H9 (cell line): ENCODE measurements at regions not wholly inside any gene's neighbourhood (a gene's known extent, or its start where the extent isn't known, plus 50 kb on each side); places are given as distances from the start of the nearest gene placed in this dataset.

Experiments used
- DNase-seq: peaks from one replicate; pipeline ENCODE4 v3.0.0-alpha.2; 2017
- H2AFZ ChIP-seq: one replicate; pipeline ENCODE4 v1.6.1; 2013; ENCODE audit warnings: mild to moderate bottlenecking, low read length, control low read depth, moderate library complexity
- H2AK5ac ChIP-seq: 2 replicates; pipeline ENCODE4 v1.6.1; 2013; ENCODE audit warnings: low read length, control low read depth, mixed read lengths; ENCODE audit not compliant: insufficient read length
- H2BK120ac ChIP-seq: one replicate; pipeline ENCODE4 v1.6.1; 2013; ENCODE audit warnings: low read depth, mild to moderate bottlenecking, low read length, control low read depth, inconsistent platforms; ENCODE audit not compliant: poor library complexity, severe bottlenecking
- H2BK12ac ChIP-seq: 2 replicates; pipeline ENCODE4 v1.6.1; 2013; ENCODE audit warnings: low read length, control low read depth, mixed read lengths, low read depth; ENCODE audit not compliant: insufficient read length
- H2BK15ac ChIP-seq: 2 replicates; pipeline ENCODE4 v1.6.1; 2013; ENCODE audit warnings: low read depth, low read length, control low read depth
- H2BK20ac ChIP-seq: one replicate; pipeline ENCODE4 v1.6.1; 2013; ENCODE audit warnings: low read depth, mild to moderate bottlenecking, low read length, control low read depth, inconsistent platforms; ENCODE audit not compliant: poor library complexity, severe bottlenecking
- H2BK5ac ChIP-seq: 2 replicates; pipeline ENCODE4 v1.6.1; 2013; ENCODE audit warnings: low read length, control low read depth, mixed read lengths; ENCODE audit not compliant: insufficient read length
- H3K14ac ChIP-seq: 2 replicates; pipeline ENCODE4 v1.6.1; 2013; ENCODE audit warnings: low read length, control low read depth; ENCODE audit not compliant: insufficient read depth
- H3K18ac ChIP-seq: 2 replicates; pipeline ENCODE4 v1.6.1; 2013; ENCODE audit warnings: low read depth, mild to moderate bottlenecking, mixed read lengths, low read length, control low read depth; ENCODE audit not compliant: insufficient read length
- H3K23ac ChIP-seq: 2 replicates; pipeline ENCODE4 v1.6.1; 2013; ENCODE audit warnings: low read length, control low read depth, mixed read lengths, low read depth; ENCODE audit not compliant: insufficient read length
- H3K23me2 ChIP-seq: 2 replicates; pipeline ENCODE4 v1.6.1; 2013; ENCODE audit warnings: low read depth, mild to moderate bottlenecking, mixed read lengths, low read length, control low read depth; ENCODE audit not compliant: insufficient read length, poor library complexity, severe bottlenecking
- H3K27ac ChIP-seq: 2 replicates; pipeline ENCODE4 v1.5.1; 2013; ENCODE audit warnings: low read length, control low read depth, mixed read lengths, low read depth; ENCODE audit not compliant: insufficient read length
- H3K27me3 ChIP-seq: 2 replicates; pipeline ENCODE4 v1.6.1; 2013; ENCODE audit warnings: low read length, control low read depth, inconsistent platforms; ENCODE audit not compliant: insufficient read depth
- H3K4ac ChIP-seq: 2 replicates; pipeline ENCODE4 v1.6.1; 2013; ENCODE audit warnings: low read depth, mild to moderate bottlenecking, control low read depth, inconsistent platforms, low read length, moderate library complexity
- H3K4me1 ChIP-seq: 2 replicates; pipeline ENCODE4 v1.6.1; 2013; ENCODE audit warnings: low read length, control low read depth, inconsistent platforms; ENCODE audit not compliant: insufficient read depth
- H3K4me2 ChIP-seq: 2 replicates; pipeline ENCODE4 v1.6.1; 2013; ENCODE audit warnings: low read length, control low read depth, mixed read lengths; ENCODE audit not compliant: insufficient read length, insufficient read depth
- H3K56ac ChIP-seq: 2 replicates; pipeline ENCODE4 v1.6.1; 2013; ENCODE audit warnings: low read depth, mild to moderate bottlenecking, mixed read lengths, low read length, control low read depth; ENCODE audit not compliant: insufficient read length
- H3K79me1 ChIP-seq: 2 replicates; pipeline ENCODE4 v1.6.1; 2013; ENCODE audit warnings: low read depth, mild to moderate bottlenecking, moderate library complexity, low read length, control low read depth, inconsistent platforms; ENCODE audit not compliant: insufficient read depth, poor library complexity, severe bottlenecking
- H3K79me2 ChIP-seq: 2 replicates; pipeline ENCODE4 v1.6.1; 2013; ENCODE audit warnings: low read length, control low read depth, inconsistent platforms; ENCODE audit not compliant: insufficient read depth
- H3K9ac ChIP-seq: 2 replicates; pipeline ENCODE4 v1.6.1; 2013; ENCODE audit warnings: low read length, control low read depth, mixed read lengths; ENCODE audit not compliant: insufficient read length; ENCODE audit errors: extremely low read depth
- H3K9me3 ChIP-seq: one replicate; pipeline ENCODE4 v1.6.1; 2013; ENCODE audit warnings: low read depth, low read length, inconsistent platforms; ENCODE audit not compliant: control insufficient read depth
- H3T11ph ChIP-seq: one replicate; pipeline ENCODE4 v1.6.1; 2013; ENCODE audit warnings: mild to moderate bottlenecking, low read length, control low read depth, inconsistent platforms
- H4K20me1 ChIP-seq: one replicate; pipeline ENCODE4 v1.6.1; 2013; ENCODE audit not compliant: control insufficient read depth, insufficient read length, insufficient read depth
- H4K5ac ChIP-seq: 2 replicates; pipeline ENCODE4 v1.6.1; 2013; ENCODE audit warnings: low read depth, mild to moderate bottlenecking, mixed read lengths, low read length, control low read depth; ENCODE audit not compliant: insufficient read length
- H4K8ac ChIP-seq: replicated peaks from 2 replicates; pipeline ENCODE4 v1.6.1; 2013; ENCODE audit warnings: low read length, control low read depth, mixed read lengths, low read depth; ENCODE audit not compliant: insufficient read length
- H4K91ac ChIP-seq: 2 replicates; pipeline ENCODE4 v1.6.1; 2013; ENCODE audit warnings: low read depth, mild to moderate bottlenecking, moderate library complexity, mixed read lengths, low read length, control low read depth; ENCODE audit not compliant: insufficient read length
- H3K27ac Mint-ChIP-seq, 3 experiments: 2 replicates in 2 of 3; 3 replicates in 1 of 3; pipeline ENCODE4 v1.8.0; 2020 to 2021; ENCODE audit warnings: mixed read lengths in 3 of 3, mild to moderate bottlenecking in 1 of 3, moderate library complexity in 1 of 3
- H3K27me3 Mint-ChIP-seq: 2 replicates; pipeline ENCODE4 v1.8.0; 2021; ENCODE audit warnings: low read depth, mild to moderate bottlenecking, moderate library complexity, mixed read lengths
- H3K36me3 Mint-ChIP-seq, 3 experiments: 2 replicates in 2 of 3; 3 replicates in 1 of 3; pipeline ENCODE4 v1.8.0; 2020 to 2021; ENCODE audit warnings: low read depth in 3 of 3, mixed read lengths in 3 of 3; ENCODE audit not compliant: insufficient read depth in 1 of 3
- H3K4me1 Mint-ChIP-seq, 2 experiments: 2 replicates each; pipeline ENCODE4 v1.8.0; 2020; ENCODE audit warnings: mixed read lengths in 2 of 2
- H3K4me3 Mint-ChIP-seq, 2 experiments: 2 replicates in 1 of 2; 3 replicates in 1 of 2; pipeline ENCODE4 v1.8.0; 2020 to 2021; ENCODE audit warnings: mild to moderate bottlenecking in 2 of 2, mixed read lengths in 2 of 2, moderate library complexity in 1 of 2
- H3K9me3 Mint-ChIP-seq, 2 experiments: 2 replicates in 1 of 2; 3 replicates in 1 of 2; pipeline ENCODE4 v1.8.0; 2020; ENCODE audit warnings: mild to moderate bottlenecking in 2 of 2, mixed read lengths in 2 of 2, moderate library complexity in 1 of 2
- CTCF ChIP-seq: fragments of 200-600 bp; sonication (generic); conservative IDR thresholded peaks from 3 replicates; pipeline ENCODE4 v1.8.0; 2021; ENCODE audit warnings: antibody characterized with exemption, mild to moderate bottlenecking
- WGBS: extraction: QIAGEN DNeasy Blood & Tissue Kit; methylation state at CpG from one replicate; pipeline ENCODE4 v1.1.7; 2013; ENCODE audit warnings: missing lambda C conversion rate, low lambda C conversion rate, mixed read lengths; ENCODE audit not compliant: insufficient read length; ENCODE audit errors: extremely low coverage; 5-methylcytosine and 5-hydroxymethylcytosine counted together

- Histone ChIP-seq H3K9ac (no peak overlapping the region), H4K91ac (no peak overlapping the region), H4K8ac (no peak overlapping the region), H3K79me2 (no peaks in the 10 kb centered on the region), H3K14ac (no peak overlapping the region), H4K20me1 (no peaks in the 10 kb centered on the region), H3K79me1 (no peaks in the 10 kb centered on the region), H3K27ac (no peak overlapping the region), H2BK120ac (no peak overlapping the region), H3K4ac (no peak overlapping the region), H3K27me3 (no peaks in the 10 kb centered on the region), H2BK20ac (no peak overlapping the region), H2AFZ (no peak overlapping the region), H4K5ac (no peak overlapping the region), H3K9me3 (no peaks in the 10 kb centered on the region), H2BK12ac (no peak overlapping the region), H3T11ph (no peak overlapping the region), H2BK5ac (no peak overlapping the region), H3K23me2 (no peaks in the 10 kb centered on the region), H3K4me1 (peaks cover 3% of the 10 kb centered on the region; the same call in 1 of the 2 replicates), H3K18ac (peak overlapping the region; percentile 37), H3K23ac (no peak overlapping the region), H3K56ac (no peak overlapping the region), H2BK15ac (no peak overlapping the region), H3K4me2 (no peak overlapping the region), H2AK5ac (no peak overlapping the region)
- Mint-ChIP-seq H3K4me1 (peaks cover 29 to 49% of the 10 kb centered on the region in 2 experiments), H3K27ac (peak overlapping the region in 1 of 3 experiments; percentile 43; a peak in 1 of 7 replicates), H3K36me3 (no peaks in the 10 kb centered on the region), H3K4me3 (peak overlapping the region in 1 of 2 experiments; percentile 30; a peak in 1 of 5 replicates), H3K27me3 (peaks cover 13% of the 10 kb centered on the region), H3K9me3 (peaks cover 0 to under 1% of the 10 kb centered on the region in 2 experiments; a peak in 1 of 5 replicates)
- no peak for DNase-seq
- TF ChIP-seq CTCF: no peak
- no CpG with 5 or more reads among the region's 22 CpGs for WGBS
Observed at GRCh38 chr5:176725521-176726280, 78.4 kb downstream of the TSPAN17 start.
